Mesenchymal stem cell (in vitro differentiated cells and primary cell): ENCODE measurements at regions not wholly inside any gene's neighbourhood (a gene's known extent, or its start where the extent isn't known, plus 50 kb on each side); places are given as distances from the start of the nearest gene placed in this dataset.

ENCODE experiments used
- DNase-seq: peaks from one replicate; pipeline ENCODE4 v3.0.0-alpha.2; 2013
- H2AFZ ChIP-seq: one replicate; pipeline ENCODE4 v1.6.1; 2013; ENCODE audit warnings: low read depth, mild to moderate bottlenecking, control low read depth, inconsistent platforms, low read length, moderate library complexity
- H2AK5ac ChIP-seq: 2 replicates; pipeline ENCODE4 v1.6.1; 2013; ENCODE audit warnings: low read length, moderate library complexity, mild to moderate bottlenecking, inconsistent platforms; ENCODE audit not compliant: severe bottlenecking
- H2BK120ac ChIP-seq: one replicate; pipeline ENCODE4 v1.6.1; 2013; ENCODE audit warnings: low read depth, mild to moderate bottlenecking, inconsistent platforms, low read length, moderate library complexity
- H2BK12ac ChIP-seq, 2 experiments: one replicate each; pipeline ENCODE4 v1.6.1; 2013; ENCODE audit warnings: inconsistent platforms in 2 of 2, low read length in 2 of 2, mild to moderate bottlenecking in 2 of 2, moderate library complexity in 2 of 2, control low read depth in 1 of 2
- H2BK15ac ChIP-seq: one replicate; pipeline ENCODE4 v1.6.1; 2013; ENCODE audit warnings: mild to moderate bottlenecking, low read depth, inconsistent platforms; ENCODE audit not compliant: poor library complexity, severe bottlenecking
- H2BK5ac ChIP-seq: 2 replicates; pipeline ENCODE4 v1.6.1; 2013; ENCODE audit warnings: low read depth, mild to moderate bottlenecking, low read length, control low read depth, inconsistent platforms; ENCODE audit not compliant: poor library complexity, severe bottlenecking
- H3K14ac ChIP-seq, 2 experiments: one replicate each; pipeline ENCODE4 v1.6.1; 2013; ENCODE audit warnings: inconsistent platforms in 2 of 2, low read length in 2 of 2, control low read depth in 1 of 2, mild to moderate bottlenecking in 1 of 2, moderate library complexity in 1 of 2
- H3K18ac ChIP-seq, 2 experiments: one replicate each; pipeline ENCODE4 v1.6.1; 2013; ENCODE audit warnings: inconsistent platforms in 2 of 2, low read length in 2 of 2, control low read depth in 1 of 2, low read depth in 1 of 2, mild to moderate bottlenecking in 1 of 2
- H3K23ac ChIP-seq, 2 experiments: one replicate each; pipeline ENCODE4 v1.6.1; 2013; ENCODE audit warnings: inconsistent platforms in 2 of 2, low read length in 2 of 2, mild to moderate bottlenecking in 2 of 2, moderate library complexity in 2 of 2, control low read depth in 1 of 2
- H3K27ac ChIP-seq: 2 replicates; pipeline ENCODE4 v1.5.1; 2013; ENCODE audit warnings: mild to moderate bottlenecking, moderate library complexity, low read length, control low read depth, inconsistent platforms; ENCODE audit not compliant: poor library complexity, severe bottlenecking
- H3K27me3 ChIP-seq, 2 experiments: 2 replicates each; pipeline versions ENCODE4 v1.6.1 to v1.7.0; 2013; ENCODE audit warnings: low read length in 2 of 2, mild to moderate bottlenecking in 2 of 2, moderate library complexity in 2 of 2, control low read depth in 1 of 2, inconsistent platforms in 1 of 2; ENCODE audit not compliant: control insufficient read depth in 1 of 2, insufficient read depth in 1 of 2
- H3K36me3 ChIP-seq, 2 experiments: 2 replicates each; pipeline versions ENCODE4 v1.6.1 to v1.7.0; 2013; ENCODE audit warnings: low read length in 2 of 2, control low read depth in 1 of 2, inconsistent platforms in 1 of 2, low read depth in 1 of 2, mild to moderate bottlenecking in 1 of 2; ENCODE audit not compliant: insufficient read depth in 2 of 2, control insufficient read depth in 1 of 2
- H3K4ac ChIP-seq, 2 experiments: one replicate each; pipeline ENCODE4 v1.6.1; 2013; ENCODE audit warnings: inconsistent platforms in 2 of 2, low read length in 2 of 2, mild to moderate bottlenecking in 2 of 2, moderate library complexity in 2 of 2, control low read depth in 1 of 2, low read depth in 1 of 2
- H3K4me1 ChIP-seq: 2 replicates; pipeline ENCODE4 v1.6.1; 2013; ENCODE audit warnings: low read depth, low read length, control low read depth; ENCODE audit not compliant: control insufficient read depth, insufficient read depth
- H3K4me2 ChIP-seq: 2 replicates; pipeline ENCODE4 v1.6.1; 2013; ENCODE audit warnings: low read length, mild to moderate bottlenecking, inconsistent platforms; ENCODE audit not compliant: poor library complexity, severe bottlenecking
- H3K4me3 ChIP-seq, 2 experiments: 2 replicates each; pipeline versions ENCODE4 v1.5.1 to v1.7.0; 2013; ENCODE audit warnings: low read length in 2 of 2, mild to moderate bottlenecking in 2 of 2, control low read depth in 1 of 2, low read depth in 1 of 2; ENCODE audit not compliant: insufficient read depth in 1 of 2
- H3K79me1 ChIP-seq: replicated peaks from 2 replicates; pipeline ENCODE4 v1.6.1; 2013; ENCODE audit warnings: mild to moderate bottlenecking, control low read depth, low read length, inconsistent platforms; ENCODE audit not compliant: poor library complexity, severe bottlenecking
- H3K9ac ChIP-seq: 2 replicates; pipeline ENCODE4 v1.7.0; 2013; ENCODE audit warnings: mild to moderate bottlenecking, low read length, moderate library complexity
- H3K9me3 ChIP-seq: 2 replicates; pipeline ENCODE4 v1.7.0; 2013; ENCODE audit warnings: mild to moderate bottlenecking, low read length; ENCODE audit not compliant: control insufficient read depth
- H4K8ac ChIP-seq: one replicate; pipeline ENCODE4 v1.6.1; 2013; ENCODE audit warnings: inconsistent platforms, mild to moderate bottlenecking, low read length, moderate library complexity
- H4K91ac ChIP-seq: one replicate; pipeline ENCODE4 v1.6.1; 2013; ENCODE audit warnings: mild to moderate bottlenecking, low read length, inconsistent platforms
- WGBS: methylation state at CpG from one replicate; pipeline ENCODE4 v1.1.7; 2013; ENCODE audit warnings: mixed read lengths; 5-methylcytosine and 5-hydroxymethylcytosine counted together

DNA sequence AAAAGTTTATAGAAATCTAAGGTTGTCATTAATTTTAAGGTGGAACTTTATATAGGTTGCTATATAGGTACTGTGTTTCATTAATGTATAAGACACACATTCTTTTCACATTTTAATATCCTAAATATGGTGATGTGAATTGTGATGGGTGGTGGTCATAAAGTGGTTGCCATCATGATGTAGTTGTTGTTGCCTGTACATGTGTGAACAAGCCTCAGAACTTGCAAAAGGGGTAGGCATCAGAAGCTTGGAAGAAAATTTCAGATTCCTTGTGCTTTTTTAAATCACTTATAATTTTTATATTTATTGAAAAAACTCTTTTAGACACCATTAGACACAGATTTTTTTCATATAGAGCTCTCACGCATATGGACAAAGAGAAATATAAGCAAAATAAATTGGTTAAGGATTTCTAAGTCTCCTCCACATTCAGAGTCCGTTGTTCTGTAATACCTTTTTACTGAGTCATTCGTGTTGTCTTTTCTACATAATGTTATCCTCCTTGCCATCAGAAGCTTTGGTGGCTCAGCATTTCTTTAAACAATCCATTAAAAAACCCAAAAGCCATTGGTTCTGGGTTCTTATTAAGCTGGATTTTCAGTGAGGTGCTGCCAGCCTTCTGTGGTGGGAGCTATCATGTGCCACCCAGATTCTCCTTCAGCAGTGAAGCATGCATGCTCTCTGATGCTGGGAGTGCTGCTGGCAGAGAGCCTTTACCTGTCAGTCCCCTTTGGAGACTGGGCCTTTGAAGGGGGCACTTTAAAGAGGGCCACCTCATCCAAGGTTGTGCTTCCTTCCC lies 140.4 kb upstream of the GALNT15 start:
- H2BK120ac ChIP-seq: no peak overlapping the region
- peaks cover 3% of the 10 kb centered on the region for H3K4me1 ChIP-seq
- peak overlapping the region; percentile 4 for H2AK5ac ChIP-seq
- H3K9me3 ChIP-seq: peaks cover 2% of the 10 kb centered on the region
- H3K4me3 ChIP-seq: no peak overlapping the region
- no peak overlapping the region for H3K27ac ChIP-seq
- no peaks in the 10 kb centered on the region for H3K27me3 ChIP-seq
- H4K91ac ChIP-seq: no peak overlapping the region
- H3K36me3 ChIP-seq: no peaks in the 10 kb centered on the region
- H3K4me2 ChIP-seq: no peak overlapping the region
- no peak overlapping the region for H2BK12ac ChIP-seq
- no peak overlapping the region for H3K4ac ChIP-seq
- H2BK15ac ChIP-seq: no peak overlapping the region
- no peaks in the 10 kb centered on the region for H3K79me1 ChIP-seq
- no peak overlapping the region for H3K18ac ChIP-seq
- peak overlapping the region in 1 of 2 experiments; percentile 57 for H3K14ac ChIP-seq
- no peak overlapping the region for H2BK5ac ChIP-seq
- no peak overlapping the region for H2AFZ ChIP-seq
- 47% methylated on average over 2 of the region's 3 CpGs for WGBS
- H3K23ac ChIP-seq: no peak overlapping the region
- no peak overlapping the region for H3K9ac ChIP-seq
- no peak overlapping the region for H4K8ac ChIP-seq
- no peak for DNase-seq

DNA sequence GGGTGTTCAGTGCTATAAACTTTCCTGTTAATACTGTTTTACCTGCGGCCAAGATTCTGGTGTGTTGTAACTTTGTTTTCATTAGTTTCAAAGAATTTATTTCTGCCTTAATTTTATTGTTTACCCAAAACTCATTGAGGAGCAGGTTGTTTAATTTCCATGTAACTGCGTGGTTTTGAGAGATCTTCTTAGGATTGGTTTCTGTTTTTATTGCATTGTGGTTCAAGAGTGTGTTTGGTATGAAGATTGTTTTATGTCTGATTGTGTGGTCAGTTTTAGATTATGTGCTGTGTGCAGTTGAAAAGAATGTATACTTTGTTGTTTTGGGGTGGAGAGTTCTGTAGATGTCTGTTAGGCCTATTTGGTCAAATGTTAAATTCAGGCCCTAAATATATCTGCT lies 133.5 kb upstream of the GALNT15 start:
- no peak overlapping the region for H3K14ac ChIP-seq

DNA sequence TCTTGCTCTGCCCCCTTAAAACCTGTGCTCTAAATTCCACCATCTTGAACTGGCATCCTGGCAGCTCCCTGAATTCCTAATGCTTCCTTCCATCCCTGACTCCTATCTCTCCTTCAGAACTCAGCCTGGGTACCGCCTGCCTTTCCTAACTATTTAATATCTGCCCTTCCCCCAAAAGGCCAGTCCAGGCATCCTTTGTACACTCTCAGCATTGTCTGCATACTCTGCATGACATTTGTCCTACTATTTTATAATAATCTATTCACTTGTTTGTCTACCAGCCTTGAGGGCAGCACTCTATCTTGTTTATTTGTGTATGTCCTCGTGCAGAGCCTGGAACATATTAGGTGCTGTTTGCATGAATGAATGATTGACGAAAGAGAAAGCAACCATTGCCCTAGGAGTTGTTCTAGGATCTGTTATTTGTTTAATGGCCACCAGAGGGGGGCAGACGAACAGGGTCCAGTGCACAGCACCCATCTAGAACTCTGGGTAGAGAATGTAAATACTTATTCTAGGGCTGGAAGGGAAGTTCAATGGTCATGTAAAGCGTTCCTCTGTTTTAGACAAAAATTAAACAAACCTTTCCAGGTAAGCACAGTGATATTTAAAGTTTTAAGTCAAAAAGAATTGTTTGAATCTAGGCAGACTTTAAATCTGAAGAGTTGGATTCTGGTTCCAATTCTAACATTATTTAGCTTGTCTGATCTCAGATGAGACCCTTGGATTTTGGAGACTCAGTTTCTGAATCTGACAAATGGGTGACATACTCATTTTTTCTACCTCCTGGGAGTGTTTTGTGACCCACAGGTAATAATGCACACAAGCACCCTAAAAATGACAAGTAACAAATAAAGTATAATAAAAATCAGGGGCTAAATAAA lies 125.8 kb upstream of the GALNT15 start:
- no peak overlapping the region for H3K18ac ChIP-seq
- no peaks in the 10 kb centered on the region for H3K4me1 ChIP-seq
- H3K9ac ChIP-seq: peak overlapping the region; percentile 71
- no peak overlapping the region for H2AFZ ChIP-seq
- no peaks in the 10 kb centered on the region for H3K9me3 ChIP-seq
- no peak overlapping the region for H3K27ac ChIP-seq
- no peak overlapping the region for H3K4ac ChIP-seq
- no peaks in the 10 kb centered on the region for H3K27me3 ChIP-seq
- H2BK12ac ChIP-seq: no peak overlapping the region
- H3K36me3 ChIP-seq: no peaks in the 10 kb centered on the region
- H3K14ac ChIP-seq: no peak overlapping the region
- 13% methylated on average over 4 of the region's 5 CpGs for WGBS
- H3K4me3 ChIP-seq: peak overlapping the region in 1 of 2 experiments; percentile 58
- no peak overlapping the region for H4K91ac ChIP-seq
- no peaks in the 10 kb centered on the region for H3K79me1 ChIP-seq
- H3K4me2 ChIP-seq: no peak overlapping the region
- no peak overlapping the region for H2BK120ac ChIP-seq
- DNase-seq: peak; percentile 78
- no peak overlapping the region for H4K8ac ChIP-seq
- no peak overlapping the region for H3K23ac ChIP-seq
- H2BK5ac ChIP-seq: no peak overlapping the region
- H2AK5ac ChIP-seq: no peak overlapping the region
- H2BK15ac ChIP-seq: no peak overlapping the region

More for the DNA sequence above, 133.5 kb upstream of the GALNT15 start:
- Histone ChIP-seq H3K4ac (no peak overlapping the region), H2AFZ (no peak overlapping the region), H3K36me3 (no peaks in the 10 kb centered on the region), H3K4me3 (no peak overlapping the region), H2BK120ac (no peak overlapping the region), H4K91ac (no peak overlapping the region), H3K18ac (no peak overlapping the region), H3K27me3 (no peaks in the 10 kb centered on the region), H3K23ac (no peak overlapping the region), H3K4me2 (no peak overlapping the region), H2AK5ac (no peak overlapping the region), H4K8ac (no peak overlapping the region), H2BK12ac (no peak overlapping the region), H3K79me1 (no peaks in the 10 kb centered on the region), H3K9ac (no peak overlapping the region), H3K27ac (no peak overlapping the region), H3K9me3 (peaks cover 3% of the 10 kb centered on the region), H2BK5ac (no peak overlapping the region), H2BK15ac (no peak overlapping the region), H3K4me1 (no peaks in the 10 kb centered on the region)
- DNase-seq: no peak
- 93% methylated on average over 2 of the region's 2 CpGs for WGBS
